HEK293 (cell line): ENCODE measurements at regions not wholly inside any gene's neighbourhood (a gene's known extent, or its start where the extent isn't known, plus 50 kb on each side); places are given as distances from the start of the nearest gene placed in this dataset.

Source experiments
- ZNF37A ChIP-seq: fragments of 450-650 bp; IDR thresholded peaks from 2 replicates; pipeline ENCODE4 v1.5.1; 2018; ENCODE audit warnings: missing biosample characterization, missing genetic modification characterization
- ZNF785 ChIP-seq: fragments of 450-650 bp; formaldehyde crosslinking; IDR thresholded peaks from 2 replicates; pipeline ENCODE4 v1.5.1; 2016; ENCODE audit warnings: missing biosample characterization, missing genetic modification characterization
- TF ChIP-seq, protein P1 (sequence below): fragments of 450-650 bp; formaldehyde crosslinking; IDR thresholded peaks from 2 replicates; pipeline ENCODE4 v1.5.1; 2016; ENCODE audit warnings: missing biosample characterization, missing genetic modification characterization

DNA sequence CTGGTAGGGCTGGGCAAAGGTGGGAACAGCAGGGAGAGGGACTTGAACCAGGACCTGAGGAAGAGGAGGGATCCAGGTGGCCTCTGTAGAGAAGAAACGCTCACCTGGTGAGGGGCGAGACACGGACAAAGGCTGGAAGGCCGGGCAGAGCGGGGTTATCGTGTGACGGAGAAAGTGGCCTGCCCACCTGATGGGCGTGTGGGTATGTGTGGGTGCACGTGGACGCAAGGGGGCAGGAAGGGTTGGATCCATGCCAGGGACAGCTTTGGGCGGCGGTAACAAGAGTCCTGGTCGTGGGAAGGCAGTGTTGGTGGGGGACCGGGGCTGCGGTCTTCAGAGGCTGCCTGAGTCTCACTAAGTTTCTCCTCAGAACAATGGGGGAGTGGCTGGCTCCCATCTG is 104.1 kb upstream of the GSE1 start:
- TF ChIP-seq, protein P1, sequence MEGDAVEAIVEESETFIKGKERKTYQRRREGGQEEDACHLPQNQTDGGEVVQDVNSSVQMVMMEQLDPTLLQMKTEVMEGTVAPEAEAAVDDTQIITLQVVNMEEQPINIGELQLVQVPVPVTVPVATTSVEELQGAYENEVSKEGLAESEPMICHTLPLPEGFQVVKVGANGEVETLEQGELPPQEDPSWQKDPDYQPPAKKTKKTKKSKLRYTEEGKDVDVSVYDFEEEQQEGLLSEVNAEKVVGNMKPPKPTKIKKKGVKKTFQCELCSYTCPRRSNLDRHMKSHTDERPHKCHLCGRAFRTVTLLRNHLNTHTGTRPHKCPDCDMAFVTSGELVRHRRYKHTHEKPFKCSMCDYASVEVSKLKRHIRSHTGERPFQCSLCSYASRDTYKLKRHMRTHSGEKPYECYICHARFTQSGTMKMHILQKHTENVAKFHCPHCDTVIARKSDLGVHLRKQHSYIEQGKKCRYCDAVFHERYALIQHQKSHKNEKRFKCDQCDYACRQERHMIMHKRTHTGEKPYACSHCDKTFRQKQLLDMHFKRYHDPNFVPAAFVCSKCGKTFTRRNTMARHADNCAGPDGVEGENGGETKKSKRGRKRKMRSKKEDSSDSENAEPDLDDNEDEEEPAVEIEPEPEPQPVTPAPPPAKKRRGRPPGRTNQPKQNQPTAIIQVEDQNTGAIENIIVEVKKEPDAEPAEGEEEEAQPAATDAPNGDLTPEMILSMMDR (tag by site-specific recombination) = no peak
- TF ChIP-seq ZNF37A (tag by site-specific recombination) = no peak
- no peak for TF ChIP-seq ZNF785 (tag by site-specific recombination)
